Panc1 (cell line): ENCODE measurements at regions not wholly inside any gene's neighbourhood (a gene's known extent, or its start where the extent isn't known, plus 50 kb on each side); places are given as distances from the start of the nearest gene placed in this dataset.

Experiments
- POLR2AphosphoS5 ChIP-seq: IDR thresholded peaks from 2 replicates; pipeline ENCODE4 v1.6.1; 2012; ENCODE audit warnings: mild to moderate bottlenecking, low read depth, low read length, moderate library complexity
- SIN3A ChIP-seq: IDR thresholded peaks from 2 replicates; pipeline ENCODE4 v1.6.1; 2012; ENCODE audit warnings: low read depth, mild to moderate bottlenecking, low read length, moderate library complexity, borderline replicate concordance; ENCODE audit not compliant: insufficient read depth
- TF ChIP-seq, protein P1 (sequence below): fragments of 450-650 bp; IDR thresholded peaks from 2 replicates; pipeline ENCODE4 v1.5.1; 2017; ENCODE audit warnings: mild to moderate bottlenecking

DNA sequence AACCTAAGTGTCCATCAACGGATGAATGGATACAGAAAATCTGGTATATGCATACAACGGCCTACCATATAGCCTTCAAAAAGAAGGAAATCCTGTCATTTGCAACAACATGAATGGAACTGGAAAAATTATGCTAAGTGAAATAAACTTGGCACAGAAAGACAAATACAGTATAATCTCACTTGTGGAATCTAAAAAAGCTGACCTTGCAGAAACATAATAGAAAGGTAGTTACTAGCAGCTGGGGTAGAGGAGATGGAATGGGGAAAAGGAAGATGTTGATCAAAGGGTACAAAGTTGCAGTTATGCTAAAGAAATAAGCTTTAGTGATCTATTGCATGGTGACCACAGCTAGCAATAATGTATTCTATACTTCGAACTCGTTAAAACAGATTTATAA, 444.1 kb downstream of the OCA2 start:
- TF ChIP-seq, protein P1, sequence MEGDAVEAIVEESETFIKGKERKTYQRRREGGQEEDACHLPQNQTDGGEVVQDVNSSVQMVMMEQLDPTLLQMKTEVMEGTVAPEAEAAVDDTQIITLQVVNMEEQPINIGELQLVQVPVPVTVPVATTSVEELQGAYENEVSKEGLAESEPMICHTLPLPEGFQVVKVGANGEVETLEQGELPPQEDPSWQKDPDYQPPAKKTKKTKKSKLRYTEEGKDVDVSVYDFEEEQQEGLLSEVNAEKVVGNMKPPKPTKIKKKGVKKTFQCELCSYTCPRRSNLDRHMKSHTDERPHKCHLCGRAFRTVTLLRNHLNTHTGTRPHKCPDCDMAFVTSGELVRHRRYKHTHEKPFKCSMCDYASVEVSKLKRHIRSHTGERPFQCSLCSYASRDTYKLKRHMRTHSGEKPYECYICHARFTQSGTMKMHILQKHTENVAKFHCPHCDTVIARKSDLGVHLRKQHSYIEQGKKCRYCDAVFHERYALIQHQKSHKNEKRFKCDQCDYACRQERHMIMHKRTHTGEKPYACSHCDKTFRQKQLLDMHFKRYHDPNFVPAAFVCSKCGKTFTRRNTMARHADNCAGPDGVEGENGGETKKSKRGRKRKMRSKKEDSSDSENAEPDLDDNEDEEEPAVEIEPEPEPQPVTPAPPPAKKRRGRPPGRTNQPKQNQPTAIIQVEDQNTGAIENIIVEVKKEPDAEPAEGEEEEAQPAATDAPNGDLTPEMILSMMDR = no peak
- TF ChIP-seq POLR2AphosphoS5 (no peak), SIN3A (no peak)
